HCT116 (cell line): ENCODE measurements at regions not wholly inside any gene's neighbourhood (a gene's known extent, or its start where the extent isn't known, plus 50 kb on each side); places are given as distances from the start of the nearest gene placed in this dataset.

Source experiments
- ATAC-seq: fragments of 200-7000 bp; cut with Tn5 transposase; 2 replicates; pipeline ENCODE4 v1.9.1; 2020; ENCODE audit warnings: mild to moderate bottlenecking, moderate library complexity
- BruUV-seq: library from RNA; stranded (reverse); fragments of 400-500 nt; replicated peaks from 2 replicates; lab custom pipeline; 2021; lab: Mats Ljungman, UMichigan
- CTCF ChIA-PET: fragments of 300-600 bp; sonication (Branson Sonifier 250); formaldehyde crosslinking; loops from one replicate; lab custom pipeline; 2021; ENCODE audit warnings: antibody characterized with exemption; lab: Charles Lee
- POLR2A ChIA-PET: fragments of 300-600, 350-600 bp; sonication (Branson Sonifier 250); formaldehyde crosslinking; loops from one replicate; lab custom pipeline; 2021; ENCODE audit warnings: antibody characterized with exemption; lab: Charles Lee
- RAD21 ChIA-PET, 2 experiments: fragments of 300-600 bp; sonication (Branson Sonifier 250); formaldehyde crosslinking; loops; one replicate each; lab custom pipeline; 2023; ENCODE audit warnings: low total read pairs in 2 of 2; ENCODE audit not compliant: uncharacterized antibody in 2 of 2, unreplicated experiment in 2 of 2, low non-redundant PET in 1 of 2; lab: Charles Lee
- DNase-seq: peaks from one replicate; pipeline ENCODE4 v3.0.0-alpha.2; 2010; ENCODE audit warnings: low read depth, low spot score
- H2AFZ ChIP-seq: fragments of 200-600 bp; shearing (Covaris generic), sonication (generic); 2 replicates; pipeline ENCODE4 v1.6.1; 2017; ENCODE audit warnings: low read depth, mixed run types, mixed read lengths, antibody characterized with exemption, low read length; ENCODE audit not compliant: poor library complexity, severe bottlenecking
- H3K27ac ChIP-seq: 2 replicates; pipeline ENCODE4 v1.5.1; 2012; ENCODE audit warnings: low read depth, low read length
- H3K27me3 ChIP-seq: fragments of 200-600 bp; sonication (generic); 2 replicates; pipeline ENCODE4 v1.6.1; 2016; ENCODE audit warnings: mixed run types, low read length, mixed read lengths; ENCODE audit not compliant: insufficient read depth
- H3K36me3 ChIP-seq, 2 experiments: fragments of 200-500 bp in 1 of 2; fragments of 200-600 bp in 1 of 2; sonication (Bioruptor generic) in 1 of 2; sonication (generic) in 1 of 2; 2 replicates each; pipeline versions ENCODE4 v1.5.1 to v1.6.1; 2014 to 2016; ENCODE audit warnings: low read length in 2 of 2, inconsistent platforms in 1 of 2, mixed read lengths in 1 of 2, mixed run types in 1 of 2; ENCODE audit not compliant: insufficient read depth in 2 of 2, control insufficient read depth in 1 of 2
- H3K4me1 ChIP-seq, 2 experiments: fragments of 200-600 bp in 1 of 2; sonication (generic) in 1 of 2; 2 replicates each; pipeline versions ENCODE4 v1.5.1 to v1.6.1; 2012 to 2017; ENCODE audit warnings: low read length in 2 of 2, inconsistent platforms in 1 of 2, mild to moderate bottlenecking in 1 of 2, mixed read lengths in 1 of 2, mixed run types in 1 of 2, moderate library complexity in 1 of 2; ENCODE audit not compliant: insufficient read depth in 2 of 2, control insufficient read depth in 1 of 2
- H3K4me2 ChIP-seq: fragments of 200-600 bp; sonication (generic); 2 replicates; pipeline ENCODE4 v1.6.1; 2017; ENCODE audit warnings: mixed run types, low read length, mixed read lengths
- H3K4me3 ChIP-seq, 2 experiments: fragments of 200-600 bp in 1 of 2; sonication (generic) in 1 of 2; replicated peaks in 1 of 2; 2 replicates each; pipeline ENCODE4 v1.5.1; 2011 to 2016; ENCODE audit warnings: low read length in 2 of 2, control low read depth in 1 of 2, low read depth in 1 of 2, mild to moderate bottlenecking in 1 of 2, mixed read lengths in 1 of 2, mixed run types in 1 of 2
- H3K79me2 ChIP-seq: fragments of 200-600 bp; sonication (generic); 2 replicates; pipeline ENCODE4 v1.6.1; 2017; ENCODE audit warnings: mild to moderate bottlenecking, mixed run types, low read length, moderate library complexity, mixed read lengths; ENCODE audit not compliant: insufficient read depth
- H3K9ac ChIP-seq: fragments of 200-600 bp; sonication (generic); 2 replicates; pipeline ENCODE4 v1.6.1; 2016; ENCODE audit warnings: low read length, mixed read lengths
- H3K9me2 ChIP-seq: fragments of 200-600 bp; sonication (generic), shearing (Covaris generic); 2 replicates; pipeline ENCODE4 v1.6.1; 2017; ENCODE audit warnings: mixed run types, mild to moderate bottlenecking, moderate library complexity; ENCODE audit not compliant: insufficient read depth
- H3K9me3 ChIP-seq, 2 experiments: fragments of 200-500 bp in 1 of 2; fragments of 200-600 bp in 1 of 2; sonication (Bioruptor generic) in 1 of 2; sonication (generic) in 1 of 2; 2 replicates each; pipeline ENCODE4 v1.6.1; 2014 to 2017; ENCODE audit warnings: low read length in 2 of 2, mixed read lengths in 2 of 2, inconsistent platforms in 1 of 2, low read depth in 1 of 2, mild to moderate bottlenecking in 1 of 2, mixed run types in 1 of 2, moderate library complexity in 1 of 2; ENCODE audit not compliant: control insufficient read depth in 1 of 2, insufficient read depth in 1 of 2
- H4K20me1 ChIP-seq: fragments of 200-600 bp; sonication (generic), shearing (Covaris generic); 2 replicates; pipeline ENCODE4 v1.6.1; 2017; ENCODE audit warnings: mixed run types, mild to moderate bottlenecking, moderate library complexity; ENCODE audit not compliant: insufficient read depth
- CBX3 ChIP-seq: IDR thresholded peaks from 2 replicates; pipeline ENCODE4 v1.6.1; 2012; ENCODE audit warnings: low read depth
- CEBPB ChIP-seq: IDR thresholded peaks from 2 replicates; pipeline ENCODE4 v1.6.1; 2012; ENCODE audit warnings: low read depth
- EGR1 ChIP-seq: IDR thresholded peaks from 2 replicates; pipeline ENCODE4 v1.6.1; 2012; ENCODE audit warnings: low read depth
- ELF1 ChIP-seq: IDR thresholded peaks from 2 replicates; pipeline ENCODE4 v1.6.1; 2012; ENCODE audit warnings: low read depth, borderline replicate concordance
- EZH2phosphoT487 ChIP-seq: fragments of 200-600 bp; IDR thresholded peaks from 2 replicates; pipeline ENCODE4 v1.6.1; 2018; ENCODE audit warnings: antibody characterized with exemption, borderline replicate concordance
- FOSL1 ChIP-seq: IDR thresholded peaks from 2 replicates; pipeline ENCODE4 v1.6.1; 2012; ENCODE audit warnings: low read depth
- JUND ChIP-seq: IDR thresholded peaks from 2 replicates; pipeline ENCODE4 v1.6.1; 2012
- POLR2A ChIP-seq: IDR thresholded peaks from 2 replicates; pipeline ENCODE4 v1.7.0; 2011; ENCODE audit warnings: borderline replicate concordance; ENCODE audit not compliant: insufficient read depth, insufficient read length; ENCODE audit errors: extremely low read depth
- POLR2AphosphoS5 ChIP-seq: IDR thresholded peaks from 2 replicates; pipeline ENCODE4 v1.6.1; 2011; ENCODE audit warnings: mild to moderate bottlenecking, low read depth, low read length, moderate library complexity
- RAD21 ChIP-seq: IDR thresholded peaks from 2 replicates; pipeline ENCODE4 v1.6.1; 2012; ENCODE audit warnings: low read depth, mild to moderate bottlenecking
- SIN3A ChIP-seq: IDR thresholded peaks from 2 replicates; pipeline ENCODE4 v1.6.1; 2012; ENCODE audit warnings: low read depth
- SP1 ChIP-seq: IDR thresholded peaks from 2 replicates; pipeline ENCODE4 v1.6.1; 2012; ENCODE audit warnings: low read depth
- TCF7L2 ChIP-seq: IDR thresholded peaks from 2 replicates; pipeline ENCODE4 v1.7.0; 2011; ENCODE audit warnings: borderline replicate concordance, inconsistent platforms; ENCODE audit not compliant: insufficient read depth, insufficient read length; ENCODE audit errors: extremely low read depth
- YY1 ChIP-seq: IDR thresholded peaks from 2 replicates; pipeline ENCODE4 v1.6.1; 2011; ENCODE audit warnings: low read length, low read depth, moderate library complexity, mild to moderate bottlenecking; ENCODE audit not compliant: insufficient replicate concordance; ENCODE audit errors: extremely low read depth
- ZFX ChIP-seq: fragments of 450-650 bp; IDR thresholded peaks from 2 replicates; pipeline ENCODE4 v1.6.1; 2017
- ZNF274 ChIP-seq: fragments of 200-500 bp; sonication (Bioruptor generic); IDR thresholded peaks from 2 replicates; pipeline ENCODE4 v1.6.1; 2014; ENCODE audit warnings: mild to moderate bottlenecking, low read depth, low read length, inconsistent platforms
- intact Hi-C: fragments of 100-400 bp; cut with micrococcal nuclease; formaldehyde crosslinking; loops from 2 replicates; pipeline ENCODE4 v1.10.0; 2022
- TF ChIP-seq, protein P1 (sequence below): IDR thresholded peaks from 2 replicates; pipeline ENCODE4 v1.6.1; 2011; ENCODE audit warnings: mild to moderate bottlenecking, low read length, moderate library complexity; ENCODE audit not compliant: insufficient replicate concordance; ENCODE audit errors: extremely low read depth
- TF ChIP-seq, protein P2 (sequence below): IDR thresholded peaks from 2 replicates; pipeline ENCODE4 v1.6.1; 2012; ENCODE audit warnings: low read depth
- TF ChIP-seq, protein P3 (sequence below): IDR thresholded peaks from 2 replicates; pipeline ENCODE4 v1.6.1; 2012

DNA sequence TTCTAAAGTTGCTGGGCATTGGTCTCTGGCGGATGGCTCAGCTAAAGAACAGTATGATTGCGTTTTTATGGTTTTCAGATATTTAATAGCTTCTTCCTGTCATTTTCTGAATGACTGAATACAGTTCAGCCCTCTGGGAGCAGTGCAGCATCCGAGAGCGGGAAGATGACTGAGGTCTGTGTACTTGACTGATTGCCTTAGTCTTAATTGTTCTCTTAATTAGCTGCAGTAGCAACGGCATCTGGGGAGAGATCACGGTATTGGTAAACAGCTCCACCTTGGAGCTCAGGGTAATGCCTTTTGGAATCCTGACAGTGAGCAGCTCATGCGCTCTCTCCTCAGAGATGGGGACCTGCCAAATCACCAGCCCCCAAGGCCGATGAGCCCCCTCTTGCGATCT is 481.4 kb upstream of the SPRED2 start:
- Histone ChIP-seq H3K27ac (no peak overlapping the region), H3K4me3 (no peak overlapping the region), H3K9me2 (no peaks in the 10 kb centered on the region), H3K9me3 (no peaks in the 10 kb centered on the region), H3K4me1 (no peaks in the 10 kb centered on the region), H3K9ac (no peak overlapping the region), H3K36me3 (no peaks in the 10 kb centered on the region), H2AFZ (no peak overlapping the region), H3K27me3 (peaks cover 27% of the 10 kb centered on the region; the same call in 1 of the 2 replicates), H3K4me2 (no peak overlapping the region), H3K79me2 (no peaks in the 10 kb centered on the region), H4K20me1 (no peaks in the 10 kb centered on the region)
- BruUV-seq = no TSS peak
- DNase-seq (no peak), ATAC-seq (no peak)
- ChIA-PET POLR2A (no interaction called here), RAD21 (no interaction called here), CTCF (no interaction called here)
- TF ChIP-seq JUND (no peak), POLR2AphosphoS5 (no peak), SP1 (no peak), RAD21 (no peak), ZNF274 (no peak), EGR1 (no peak), FOSL1 (no peak), EZH2phosphoT487 (no peak), ZFX (no peak), POLR2A (no peak), CEBPB (no peak), YY1 (no peak), SIN3A (no peak), ELF1 (no peak), CBX3 (no peak), TCF7L2 (no peak)
- TF ChIP-seq, protein P1, sequence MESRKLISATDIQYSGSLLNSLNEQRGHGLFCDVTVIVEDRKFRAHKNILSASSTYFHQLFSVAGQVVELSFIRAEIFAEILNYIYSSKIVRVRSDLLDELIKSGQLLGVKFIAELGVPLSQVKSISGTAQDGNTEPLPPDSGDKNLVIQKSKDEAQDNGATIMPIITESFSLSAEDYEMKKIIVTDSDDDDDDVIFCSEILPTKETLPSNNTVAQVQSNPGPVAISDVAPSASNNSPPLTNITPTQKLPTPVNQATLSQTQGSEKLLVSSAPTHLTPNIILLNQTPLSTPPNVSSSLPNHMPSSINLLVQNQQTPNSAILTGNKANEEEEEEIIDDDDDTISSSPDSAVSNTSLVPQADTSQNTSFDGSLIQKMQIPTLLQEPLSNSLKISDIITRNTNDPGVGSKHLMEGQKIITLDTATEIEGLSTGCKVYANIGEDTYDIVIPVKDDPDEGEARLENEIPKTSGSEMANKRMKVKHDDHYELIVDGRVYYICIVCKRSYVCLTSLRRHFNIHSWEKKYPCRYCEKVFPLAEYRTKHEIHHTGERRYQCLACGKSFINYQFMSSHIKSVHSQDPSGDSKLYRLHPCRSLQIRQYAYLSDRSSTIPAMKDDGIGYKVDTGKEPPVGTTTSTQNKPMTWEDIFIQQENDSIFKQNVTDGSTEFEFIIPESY = no peak
- TF ChIP-seq, protein P2, sequence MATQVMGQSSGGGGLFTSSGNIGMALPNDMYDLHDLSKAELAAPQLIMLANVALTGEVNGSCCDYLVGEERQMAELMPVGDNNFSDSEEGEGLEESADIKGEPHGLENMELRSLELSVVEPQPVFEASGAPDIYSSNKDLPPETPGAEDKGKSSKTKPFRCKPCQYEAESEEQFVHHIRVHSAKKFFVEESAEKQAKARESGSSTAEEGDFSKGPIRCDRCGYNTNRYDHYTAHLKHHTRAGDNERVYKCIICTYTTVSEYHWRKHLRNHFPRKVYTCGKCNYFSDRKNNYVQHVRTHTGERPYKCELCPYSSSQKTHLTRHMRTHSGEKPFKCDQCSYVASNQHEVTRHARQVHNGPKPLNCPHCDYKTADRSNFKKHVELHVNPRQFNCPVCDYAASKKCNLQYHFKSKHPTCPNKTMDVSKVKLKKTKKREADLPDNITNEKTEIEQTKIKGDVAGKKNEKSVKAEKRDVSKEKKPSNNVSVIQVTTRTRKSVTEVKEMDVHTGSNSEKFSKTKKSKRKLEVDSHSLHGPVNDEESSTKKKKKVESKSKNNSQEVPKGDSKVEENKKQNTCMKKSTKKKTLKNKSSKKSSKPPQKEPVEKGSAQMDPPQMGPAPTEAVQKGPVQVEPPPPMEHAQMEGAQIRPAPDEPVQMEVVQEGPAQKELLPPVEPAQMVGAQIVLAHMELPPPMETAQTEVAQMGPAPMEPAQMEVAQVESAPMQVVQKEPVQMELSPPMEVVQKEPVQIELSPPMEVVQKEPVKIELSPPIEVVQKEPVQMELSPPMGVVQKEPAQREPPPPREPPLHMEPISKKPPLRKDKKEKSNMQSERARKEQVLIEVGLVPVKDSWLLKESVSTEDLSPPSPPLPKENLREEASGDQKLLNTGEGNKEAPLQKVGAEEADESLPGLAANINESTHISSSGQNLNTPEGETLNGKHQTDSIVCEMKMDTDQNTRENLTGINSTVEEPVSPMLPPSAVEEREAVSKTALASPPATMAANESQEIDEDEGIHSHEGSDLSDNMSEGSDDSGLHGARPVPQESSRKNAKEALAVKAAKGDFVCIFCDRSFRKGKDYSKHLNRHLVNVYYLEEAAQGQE = no peak
- TF ChIP-seq, protein P3, sequence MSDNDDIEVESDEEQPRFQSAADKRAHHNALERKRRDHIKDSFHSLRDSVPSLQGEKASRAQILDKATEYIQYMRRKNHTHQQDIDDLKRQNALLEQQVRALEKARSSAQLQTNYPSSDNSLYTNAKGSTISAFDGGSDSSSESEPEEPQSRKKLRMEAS = no peak
- intact Hi-C loops = no loop called here
